ENCODE measurements at regions not wholly inside any gene's neighbourhood (a gene's known extent, or its start where the extent isn't known, plus 50 kb on each side); places are given as distances from the start of the nearest gene placed in this dataset.

GRCh38 chr7:136254148-136254547, 277.0 kb upstream of the MTPN start:
- Histone ChIP-seq H3K9me3 (no peaks in the 10 kb centered on the region), H3K4me1 (ENCODE audit: low read depth) (no peaks in the 10 kb centered on the region), H3K36me3 (ENCODE audit: low read depth) (no peaks in the 10 kb centered on the region), H3K4me3 (no peak overlapping the region)
- intact Hi-C loops (cut with DNase I, micrococcal nuclease) = no loop called here
- DNase-seq = no peak
- no peak for TF ChIP-seq CTCF (IDR thresholded peaks at IDR 0.05)
- no peak for ATAC-seq

- Histone ChIP-seq H3K36me3 (ENCODE audit: low read depth) (no peaks in the 10 kb centered on the region), H3K9me3 (no peaks in the 10 kb centered on the region), H3K4me3 (no peak overlapping the region), H3K4me1 (ENCODE audit: low read depth) (no peaks in the 10 kb centered on the region)
- DNase-seq (no peak), ATAC-seq (no peak)
- intact Hi-C loops (cut with DNase I, micrococcal nuclease) = no loop called here
- no peak for TF ChIP-seq CTCF (IDR thresholded peaks at IDR 0.05)
Measured at GRCh38 chr7:136251826-136252225, 274.7 kb upstream of the MTPN start.

- no peak for ATAC-seq
- H3K36me3 ChIP-seq (ENCODE audit: low read depth) = no peaks in the 10 kb centered on the region
- no peaks in the 10 kb centered on the region for H3K4me1 ChIP-seq (ENCODE audit: low read depth)
- intact Hi-C loops (cut with DNase I, micrococcal nuclease) = no loop called here
- TF ChIP-seq CTCF (IDR thresholded peaks at IDR 0.05) = no peak
- H3K4me3 ChIP-seq = no peak overlapping the region
- DNase-seq = no peak
- H3K9me3 ChIP-seq = no peaks in the 10 kb centered on the region
Measured at GRCh38 chr7:136247211-136247610, 270.1 kb upstream of the MTPN start.

- intact Hi-C loops (cut with DNase I, micrococcal nuclease) = no loop called here
- Histone ChIP-seq H3K4me3 (no peak overlapping the region), H3K4me1 (ENCODE audit: low read depth) (no peaks in the 10 kb centered on the region), H3K36me3 (ENCODE audit: low read depth) (no peaks in the 10 kb centered on the region), H3K9me3 (no peaks in the 10 kb centered on the region)
- TF ChIP-seq CTCF (IDR thresholded peaks at IDR 0.05) = no peak
- no peak for DNase-seq
- no peak for ATAC-seq
Measured at GRCh38 chr7:136245327-136246004, 268.3 kb upstream of the MTPN start.

GRCh38 chr7:136234040-136234439, 256.9 kb upstream of the MTPN start:
- Histone ChIP-seq H3K9me3 (peaks cover 4% of the 10 kb centered on the region), H3K36me3 (ENCODE audit: low read depth) (no peaks in the 10 kb centered on the region), H3K4me3 (no peak overlapping the region), H3K4me1 (ENCODE audit: low read depth) (no peaks in the 10 kb centered on the region)
- no peak for TF ChIP-seq CTCF (IDR thresholded peaks at IDR 0.05)
- intact Hi-C loops (cut with DNase I, micrococcal nuclease) = no loop called here
- ATAC-seq (no peak), DNase-seq (no peak)

- H3K36me3 ChIP-seq (ENCODE audit: low read depth) = no peaks in the 10 kb centered on the region
- ATAC-seq (no peak), DNase-seq (no peak)
- intact Hi-C loops (cut with DNase I, micrococcal nuclease) = no loop called here
- TF ChIP-seq CTCF (IDR thresholded peaks at IDR 0.05) = no peak
- no peak overlapping the region for H3K4me3 ChIP-seq
- peaks cover 12% of the 10 kb centered on the region for H3K9me3 ChIP-seq
- H3K4me1 ChIP-seq (ENCODE audit: low read depth) = no peaks in the 10 kb centered on the region
Measured at GRCh38 chr7:136230210-136230609, 253.1 kb upstream of the MTPN start.

Data from mucosa of descending colon (tissue), 3 donors.